CD4-positive, alpha-beta T cell treated with Interleukin-10 for 1 hour (primary cell): ENCODE measurements at regions not wholly inside any gene's neighbourhood (a gene's known extent, or its start where the extent isn't known, plus 50 kb on each side); places are given as distances from the start of the nearest gene placed in this dataset.

Source experiments
- DNase-seq: peaks from one replicate; pipeline ENCODE4 v3.0.0-alpha.2; 2020

DNA sequence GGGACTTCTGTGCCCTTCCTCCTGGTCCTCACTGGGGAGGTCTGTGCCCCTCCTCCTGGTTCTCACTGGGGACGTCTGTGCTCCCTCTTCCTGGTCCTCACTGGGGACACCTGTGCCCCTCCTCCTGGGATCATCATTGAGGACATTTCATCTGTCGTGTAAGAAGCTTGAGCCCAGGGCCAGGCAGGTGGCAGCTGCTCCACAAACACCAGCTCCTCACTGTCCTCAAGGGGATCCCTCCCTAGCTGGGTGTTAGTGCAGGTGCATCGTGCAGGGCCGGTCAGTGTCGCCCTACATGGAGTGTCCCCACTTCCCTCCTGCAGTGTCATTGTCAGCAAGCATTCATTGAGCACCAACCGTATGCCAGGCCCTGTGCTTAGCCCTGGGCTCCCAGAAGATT lies 312.7 kb downstream of the PTPRU start:
- no peak for DNase-seq

DNA sequence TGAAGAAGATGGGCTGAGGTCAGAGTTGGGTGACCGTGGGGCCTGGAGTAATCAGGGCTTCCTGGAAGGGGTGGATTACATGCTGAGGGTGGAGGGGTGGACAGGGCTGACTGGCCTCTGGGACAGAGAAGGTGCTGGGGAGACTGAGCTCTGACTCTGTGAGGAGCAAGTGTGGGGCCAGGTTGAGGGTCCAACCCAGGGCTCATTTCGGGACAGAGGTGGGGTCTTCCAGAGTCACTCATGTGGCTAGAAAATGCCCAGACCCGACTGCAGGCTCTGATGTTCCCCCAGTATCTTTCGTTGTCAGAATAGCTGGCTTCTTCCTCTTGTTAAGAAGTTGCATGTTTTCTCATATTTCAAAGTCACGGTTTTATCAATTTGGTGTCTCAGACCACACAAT lies 311.8 kb downstream of the PTPRU start:
- DNase-seq, result no peak

DNA sequence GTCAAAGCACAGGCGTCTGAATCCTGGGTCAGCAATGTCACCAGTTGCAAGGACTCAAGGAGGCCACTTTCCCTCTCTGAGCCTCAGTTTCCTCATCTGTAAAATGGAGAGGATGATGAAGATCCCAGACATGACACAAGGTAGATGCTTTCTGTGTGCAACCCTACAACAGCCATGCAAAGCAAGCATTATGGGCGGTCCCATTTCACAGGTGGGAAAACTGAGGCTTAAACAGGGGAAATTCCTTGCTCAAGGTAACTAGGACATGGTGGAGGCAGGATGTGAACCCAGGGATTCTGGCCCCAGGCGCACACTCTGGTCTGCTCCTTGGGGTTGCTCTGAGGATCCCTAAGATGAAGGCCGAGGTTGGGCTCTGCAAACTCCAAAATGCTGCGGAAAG lies 311.0 kb downstream of the PTPRU start:
- DNase-seq, result no peak

DNA sequence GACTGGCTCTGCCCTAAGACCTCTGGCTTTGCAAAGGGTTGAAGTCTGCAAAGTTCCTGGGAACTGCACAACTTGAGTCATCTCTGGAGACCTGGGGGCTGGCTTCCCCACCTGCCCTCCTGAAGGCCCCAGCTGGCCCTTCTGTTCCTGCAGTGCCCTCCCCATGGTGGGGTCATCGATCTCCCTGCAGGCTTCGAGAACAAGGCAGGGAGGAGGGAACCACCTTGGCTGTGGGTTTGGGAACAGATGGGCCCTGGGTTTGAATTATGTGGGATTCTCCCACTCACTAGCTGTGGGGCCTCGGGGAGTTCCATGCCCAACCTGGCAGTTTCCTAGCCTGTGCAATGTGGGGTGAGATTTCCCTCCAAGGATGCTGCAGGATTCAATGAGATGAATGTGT lies 310.2 kb downstream of the PTPRU start:
- no peak for DNase-seq

DNA sequence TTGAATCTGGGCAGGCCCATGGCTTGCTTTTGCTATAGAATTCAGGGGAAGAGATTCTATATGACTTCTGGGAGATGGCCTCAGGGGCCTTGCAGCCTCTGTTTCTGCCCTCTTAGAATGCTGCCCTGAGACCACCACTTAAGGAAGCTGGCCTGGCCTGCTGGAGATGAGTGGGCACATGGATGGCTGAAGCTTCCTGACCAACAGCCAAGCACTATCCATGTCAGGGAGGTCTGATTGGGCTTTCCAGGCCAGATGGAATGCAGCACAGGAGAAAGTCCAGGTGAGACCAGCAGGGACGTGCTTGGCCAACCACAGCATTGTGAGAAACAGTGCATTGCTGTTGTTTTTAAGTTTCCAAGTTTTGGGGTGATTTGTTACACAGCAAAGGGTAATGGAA lies 308.1 kb downstream of the PTPRU start:
- no peak for DNase-seq

DNA sequence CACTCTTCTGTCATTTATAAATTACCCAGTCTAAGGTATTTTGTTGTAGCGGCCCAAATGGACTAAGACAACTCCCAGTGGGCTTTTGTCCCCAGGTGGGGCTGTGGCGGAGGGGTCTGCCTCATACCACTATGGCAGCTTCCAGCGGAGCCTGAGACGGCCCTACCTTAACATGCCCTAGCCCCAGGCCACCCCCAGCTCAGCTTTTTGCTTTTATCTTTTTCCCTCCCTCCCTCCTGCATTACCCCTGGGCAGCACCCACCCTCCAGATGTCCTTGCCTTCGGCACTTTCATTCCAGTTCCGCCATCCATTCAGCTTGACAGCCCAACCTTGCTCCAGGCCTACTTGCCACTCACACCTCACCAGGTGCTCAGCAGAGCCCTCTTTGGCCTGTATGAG lies 307.3 kb downstream of the PTPRU start:
- DNase-seq, result no peak

DNA sequence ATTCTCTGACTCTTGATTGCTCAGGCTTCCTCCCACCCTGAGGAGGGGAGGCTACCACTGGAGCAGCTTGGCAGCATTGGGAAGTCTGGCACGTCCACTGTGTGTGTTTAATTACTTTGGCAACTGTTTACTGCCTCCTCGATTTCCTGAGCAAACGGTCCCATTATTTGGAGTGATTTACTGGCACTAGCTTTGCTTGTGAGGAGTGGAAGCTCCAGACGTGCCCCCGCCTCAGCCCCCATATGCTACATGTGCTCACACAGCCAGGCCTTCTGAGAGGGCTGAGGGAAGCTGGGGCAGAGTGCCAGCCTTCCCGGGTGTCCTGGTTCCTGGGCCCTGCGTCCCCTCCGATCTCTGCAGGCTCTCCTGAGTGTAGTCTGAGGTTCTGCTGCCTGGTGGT lies 306.2 kb downstream of the PTPRU start:
- DNase-seq, result no peak

DNA sequence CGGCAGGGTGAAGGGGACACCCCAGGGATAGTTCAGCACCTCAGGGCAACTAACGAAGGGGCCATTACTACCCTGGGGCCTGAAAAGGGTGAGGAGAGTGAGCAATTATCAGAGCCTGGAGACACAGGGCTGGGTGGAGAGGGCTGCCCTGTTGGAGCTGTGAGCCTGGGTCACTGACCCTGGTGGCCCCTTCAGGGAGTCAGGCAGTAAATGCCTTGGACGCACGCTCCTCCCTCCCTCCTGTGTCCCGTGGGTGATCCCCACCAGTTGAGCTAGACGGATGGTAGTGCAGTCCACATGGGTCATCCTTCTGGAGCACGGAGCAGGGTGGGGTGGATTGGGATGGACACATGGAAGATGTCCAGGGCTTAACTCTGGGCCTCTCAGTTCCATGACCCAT lies 305.3 kb downstream of the PTPRU start:
- DNase-seq, result no peak

DNA sequence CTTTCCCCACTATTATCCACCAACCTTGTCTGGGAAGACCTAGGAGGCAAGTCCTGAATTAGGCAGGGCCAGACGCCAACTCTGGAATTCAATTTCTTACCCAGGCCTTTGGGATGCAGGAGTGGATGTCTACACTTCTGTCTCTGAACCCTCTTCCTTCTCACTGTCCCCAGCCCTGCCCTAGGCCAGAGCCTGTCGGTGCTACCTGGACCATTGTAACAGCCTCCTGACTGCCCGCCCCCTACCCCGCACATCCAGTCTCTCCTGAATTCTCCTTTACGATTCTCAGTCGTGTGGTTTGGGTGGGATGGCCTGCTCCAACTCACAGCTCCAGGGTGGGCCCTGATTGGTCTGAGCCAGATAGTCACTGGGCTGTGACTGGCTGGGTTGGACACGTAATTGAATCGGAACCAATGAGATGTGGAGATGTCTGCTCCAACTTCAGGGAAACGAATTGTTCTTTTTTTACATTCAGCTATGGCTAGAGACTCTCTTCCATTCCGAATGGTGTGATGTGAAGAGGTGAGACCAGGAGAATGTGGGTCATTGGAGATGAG lies 304.6 kb downstream of the PTPRU start:
- DNase-seq, result no peak

DNA sequence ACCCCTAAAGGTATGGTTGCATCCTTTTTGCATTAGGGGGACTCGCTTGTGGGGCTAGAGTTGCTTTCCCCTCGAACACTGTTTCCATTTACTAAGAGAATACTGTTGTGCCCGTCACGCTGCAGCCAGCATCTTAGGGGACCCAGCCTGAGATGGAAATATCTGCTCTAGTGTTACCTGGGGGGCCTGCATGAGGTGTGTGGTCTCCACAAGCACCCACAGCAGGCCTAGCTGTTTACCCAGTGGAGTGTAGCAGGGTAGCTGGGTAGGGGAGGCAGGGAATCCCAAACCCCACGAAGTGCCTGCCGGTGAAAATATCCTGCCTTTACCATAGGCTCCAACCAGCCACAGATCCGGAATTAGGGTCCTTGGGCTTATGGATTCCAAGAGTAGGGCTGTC lies 303.6 kb downstream of the PTPRU start:
- DNase-seq, result no peak

DNA sequence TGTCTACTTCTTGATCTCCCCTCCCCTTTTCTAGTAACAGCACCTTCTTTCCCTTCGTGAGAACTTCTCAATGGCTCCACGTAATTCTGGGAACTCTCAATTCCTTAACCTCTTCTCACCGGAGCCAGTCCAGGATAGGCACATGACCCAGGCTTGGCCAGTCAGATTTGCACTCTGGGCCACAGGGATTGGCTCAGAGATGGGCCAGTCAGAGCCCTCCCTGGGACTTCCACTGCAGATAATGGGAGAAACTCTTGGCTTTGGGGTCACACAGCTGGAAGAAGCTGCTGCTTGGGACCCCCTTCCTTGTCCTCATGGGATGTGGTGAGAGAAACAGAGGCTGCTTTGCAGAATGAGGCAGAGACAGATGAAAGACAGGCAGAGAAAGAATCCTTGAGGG lies 302.3 kb downstream of the PTPRU start:
- no peak for DNase-seq

DNA sequence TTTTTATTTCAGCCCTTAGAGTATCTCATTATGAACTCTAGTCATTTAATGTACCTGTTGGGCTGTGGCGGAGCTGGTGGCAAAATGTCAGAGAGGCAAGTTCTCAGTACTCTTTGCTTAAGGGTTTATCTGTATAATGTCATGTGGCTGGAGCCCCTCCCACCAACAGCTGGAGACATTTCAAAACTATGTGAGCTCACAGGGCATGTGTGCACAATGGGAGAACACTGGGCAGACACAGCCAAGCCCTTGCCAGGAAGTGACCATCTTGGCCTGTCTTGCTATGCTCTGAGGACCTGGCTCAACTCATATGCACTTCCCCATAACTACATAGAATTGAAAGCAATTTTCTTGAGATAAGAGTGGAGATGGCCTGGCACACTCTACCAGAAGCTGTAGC lies 296.4 kb downstream of the PTPRU start:
- no peak for DNase-seq

DNA sequence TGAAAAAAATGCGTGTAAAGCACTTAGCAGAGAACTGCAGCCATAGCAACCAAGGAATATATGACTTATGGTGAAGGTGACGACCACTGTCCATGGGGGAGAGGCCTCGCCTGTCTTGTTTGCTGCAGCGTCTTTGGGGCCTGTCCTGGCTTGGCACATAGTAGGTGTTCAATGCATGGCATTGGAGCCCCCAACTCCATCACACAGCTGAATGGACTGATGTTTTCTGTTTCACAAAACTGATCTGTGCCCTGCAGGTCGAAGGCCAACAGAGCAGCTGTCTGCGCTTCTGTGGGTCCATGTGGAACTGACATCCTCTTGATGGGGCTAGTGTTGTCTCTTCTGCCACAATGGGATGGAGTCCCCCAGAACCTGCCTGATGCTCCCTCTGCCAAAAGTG lies 296.0 kb downstream of the PTPRU start:
- DNase-seq, result no peak

DNA sequence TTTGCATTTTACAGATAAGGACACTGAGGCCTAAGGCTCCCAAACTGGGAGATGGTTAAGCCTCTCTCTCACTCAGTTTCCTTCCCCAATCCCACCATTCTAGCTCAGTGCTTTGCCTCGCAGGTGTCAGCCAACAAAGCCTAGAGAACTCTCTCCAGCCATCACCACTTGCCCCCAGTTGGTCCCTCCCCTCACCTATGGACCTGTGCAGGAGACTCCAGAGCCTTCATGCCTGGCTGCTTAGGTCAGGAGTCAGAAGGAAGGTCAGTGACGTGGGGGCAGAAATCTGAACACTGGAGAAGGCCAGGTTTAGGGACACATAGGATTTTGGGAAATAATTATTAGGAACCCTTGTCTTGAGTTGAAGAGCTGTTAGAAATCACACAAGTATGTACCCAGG lies 295.3 kb downstream of the PTPRU start:
- DNase-seq, result no peak

DNA sequence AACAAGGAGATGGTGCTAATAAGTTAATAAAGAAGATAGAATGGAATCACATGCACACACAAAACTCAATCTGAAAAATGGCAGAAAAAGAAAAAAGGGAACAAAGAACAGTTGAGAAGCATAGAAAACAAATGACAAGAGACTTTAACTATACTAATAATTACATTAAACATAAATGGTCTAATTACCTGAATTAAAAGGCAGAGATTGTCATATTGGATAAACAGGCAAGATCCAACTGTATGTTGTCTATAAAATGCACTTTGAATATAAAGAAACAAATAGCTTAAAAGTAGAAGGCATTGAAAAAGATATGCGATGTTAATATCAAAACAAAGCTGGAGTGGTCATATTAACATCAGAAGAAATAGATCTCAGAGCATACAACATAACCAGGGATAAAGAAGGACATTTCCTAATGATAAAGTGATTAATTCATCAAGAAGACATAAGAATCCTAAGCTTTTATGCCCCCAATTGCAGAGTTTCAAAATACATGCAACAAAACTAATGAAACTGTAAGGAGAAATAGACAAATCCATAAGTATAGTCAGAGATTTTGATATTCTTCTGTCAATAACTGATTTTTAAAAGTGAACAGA lies 293.5 kb downstream of the PTPRU start:
- no peak for DNase-seq

DNA sequence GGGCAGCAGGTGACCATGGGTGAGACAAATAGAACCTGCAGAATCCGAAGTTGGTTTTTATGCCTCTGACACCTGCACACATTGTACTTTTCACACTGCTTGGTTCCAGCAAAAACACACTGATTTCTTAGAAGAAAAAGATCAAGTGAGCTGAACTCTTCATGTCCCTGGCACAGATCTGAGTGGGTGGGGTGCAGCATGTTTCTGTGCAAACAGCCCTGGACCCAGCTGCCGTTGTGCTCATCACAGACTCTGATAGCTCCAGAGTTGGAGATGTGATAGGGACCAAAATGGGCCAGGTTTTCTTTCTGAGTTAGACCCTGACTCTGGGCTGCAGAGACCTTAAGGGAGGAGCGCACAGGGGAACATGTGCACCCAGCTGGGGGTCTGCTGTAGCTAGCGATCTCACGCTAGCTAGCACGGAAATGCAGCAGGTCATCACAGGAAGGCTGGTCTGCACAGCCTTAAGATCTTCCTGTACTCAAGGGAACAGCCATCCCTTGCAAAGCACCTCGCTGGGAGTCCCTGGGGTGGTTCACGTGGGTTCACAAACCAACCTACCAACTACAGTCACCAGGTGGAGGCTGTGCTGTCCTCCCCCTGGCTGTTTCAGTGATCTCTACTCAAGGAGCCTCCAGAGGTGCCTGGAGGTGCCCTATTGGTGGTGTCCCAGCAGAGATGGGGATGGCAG lies 291.1 kb downstream of the PTPRU start:
- DNase-seq, result no peak

DNA sequence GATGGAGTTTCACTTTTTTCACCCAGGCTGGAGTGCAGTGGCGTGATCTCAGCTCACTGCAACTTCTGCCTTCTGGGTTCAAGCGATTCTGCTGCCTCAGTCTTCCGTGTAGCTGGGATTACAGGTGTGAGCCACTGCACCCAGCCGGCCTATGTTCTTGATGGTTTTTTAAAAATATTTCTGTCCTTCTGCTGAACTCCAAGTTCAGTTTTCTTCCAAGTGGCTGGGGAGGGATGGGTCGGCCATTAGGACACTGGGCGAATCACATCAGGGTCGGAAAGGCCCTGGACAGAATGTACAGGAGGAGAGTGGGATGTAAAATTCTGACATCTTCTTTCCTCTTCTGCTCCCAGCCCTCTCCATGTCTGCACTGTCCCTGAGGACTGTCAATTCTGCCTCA lies 289.6 kb downstream of the PTPRU start:
- no peak for DNase-seq

DNA sequence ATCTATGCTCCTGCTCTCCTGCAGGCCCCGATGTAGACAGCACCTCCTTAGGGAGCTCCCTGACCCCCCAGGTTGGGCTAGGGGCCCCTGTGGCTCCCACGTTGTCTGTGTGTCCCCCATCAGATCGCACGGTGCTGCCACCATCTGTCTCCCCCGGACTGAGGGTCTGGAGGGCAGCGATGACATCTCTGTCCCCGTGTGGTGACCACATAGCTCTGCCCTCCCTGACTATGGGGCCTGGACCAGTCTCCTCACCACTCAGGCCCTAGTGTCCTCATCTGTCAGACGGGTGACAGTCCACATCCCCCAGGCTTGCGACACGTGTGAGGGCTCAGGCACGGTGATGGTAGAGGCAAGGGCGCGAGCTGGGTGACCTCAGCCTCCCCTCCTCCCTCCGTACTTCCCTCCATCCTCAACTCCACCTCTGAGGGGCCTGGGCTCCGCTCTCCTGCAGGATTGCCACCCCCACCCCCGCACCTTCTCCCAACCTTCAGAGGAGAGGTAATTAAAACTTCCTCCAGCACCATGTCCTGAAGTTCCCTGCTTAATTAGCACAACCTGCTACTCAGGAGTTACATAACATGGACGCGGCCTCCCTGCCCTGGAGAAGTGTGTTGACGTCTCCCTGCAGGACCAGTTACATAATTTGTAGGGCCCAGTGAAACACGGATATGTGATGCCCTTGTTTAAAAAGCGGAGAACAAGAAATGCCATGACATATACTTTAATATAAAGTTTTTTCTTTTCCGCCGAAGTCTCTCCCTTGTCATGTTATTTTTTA lies 288.2 kb downstream of the PTPRU start:
- DNase-seq, result no peak

DNA sequence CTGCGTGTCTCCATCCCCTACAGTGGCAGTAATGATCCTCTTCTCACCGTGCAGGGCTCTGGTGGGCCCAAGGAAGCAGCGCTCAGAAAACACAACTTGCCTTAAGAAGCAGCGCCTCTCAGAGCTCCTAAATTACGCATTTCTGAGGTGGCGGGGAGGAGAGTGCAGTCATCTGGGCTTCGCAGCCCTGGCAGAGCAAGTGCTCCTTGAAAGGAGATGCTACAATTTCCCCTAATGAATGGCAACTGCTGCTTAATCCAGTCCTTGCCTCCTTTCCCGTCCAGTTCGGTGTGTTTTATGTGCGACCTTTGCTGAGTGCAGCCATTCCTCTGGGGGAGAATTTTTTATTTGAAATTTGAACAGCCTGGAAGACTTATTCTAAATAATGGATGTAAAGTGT lies 287.3 kb downstream of the PTPRU start:
- DNase-seq, result no peak

DNA sequence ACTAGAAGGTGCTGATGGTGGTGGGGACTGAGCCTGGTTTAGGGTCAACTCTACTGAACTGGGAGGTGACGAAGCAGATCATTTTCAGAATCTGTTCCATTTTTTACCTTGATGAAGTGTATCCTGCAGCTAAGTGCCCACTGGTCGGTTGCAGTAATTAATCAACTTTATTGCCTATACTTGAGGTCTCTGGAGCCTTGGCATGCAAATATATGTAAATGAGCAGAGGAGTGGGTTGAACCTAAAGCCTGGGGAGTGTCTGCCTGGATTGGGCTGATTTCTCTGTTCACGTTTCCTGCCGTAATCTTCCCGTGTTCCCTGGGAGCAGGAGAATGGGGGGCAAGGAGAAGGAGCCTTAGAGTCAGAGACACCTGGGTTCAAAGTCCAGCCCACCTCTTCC lies 286.8 kb downstream of the PTPRU start:
- no peak for DNase-seq

DNA sequence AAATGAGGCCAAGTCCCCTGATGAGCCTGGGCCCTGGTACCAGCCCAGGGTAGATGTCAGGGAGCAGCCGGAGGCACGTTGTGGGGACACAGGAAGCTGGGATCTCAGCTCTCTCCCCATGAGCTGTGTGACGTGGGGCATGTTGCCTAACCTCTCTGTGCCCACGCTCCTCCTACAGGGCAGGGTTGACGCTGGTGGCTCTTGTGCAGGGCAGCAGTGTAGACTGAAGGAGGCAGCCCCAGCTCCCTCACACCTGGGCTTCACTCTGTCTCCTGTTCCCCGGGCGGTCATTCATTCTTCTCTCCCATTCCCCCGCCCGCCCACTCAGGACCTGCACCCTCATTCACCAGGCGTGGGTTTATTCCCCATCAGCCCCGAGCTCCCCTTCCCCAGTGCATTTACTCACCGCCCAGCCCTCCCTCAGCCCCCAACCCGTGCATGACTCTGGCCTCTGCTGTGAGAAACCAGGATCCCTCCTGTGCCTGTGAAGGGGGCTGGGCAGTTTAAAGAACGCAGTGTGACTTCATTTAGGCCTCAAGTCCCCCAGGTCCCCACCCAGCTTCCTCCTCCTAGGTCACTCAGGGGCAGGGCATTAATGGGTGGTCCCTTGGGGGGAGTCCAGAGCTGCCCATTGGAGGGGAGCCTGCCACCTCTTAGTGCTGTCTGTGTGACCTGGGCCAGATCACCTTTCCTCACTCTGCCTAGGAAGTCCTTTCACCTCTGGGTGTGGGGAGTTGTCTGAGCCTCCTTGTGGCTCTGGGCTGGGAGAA lies 285.7 kb downstream of the PTPRU start:
- DNase-seq, result no peak

DNA sequence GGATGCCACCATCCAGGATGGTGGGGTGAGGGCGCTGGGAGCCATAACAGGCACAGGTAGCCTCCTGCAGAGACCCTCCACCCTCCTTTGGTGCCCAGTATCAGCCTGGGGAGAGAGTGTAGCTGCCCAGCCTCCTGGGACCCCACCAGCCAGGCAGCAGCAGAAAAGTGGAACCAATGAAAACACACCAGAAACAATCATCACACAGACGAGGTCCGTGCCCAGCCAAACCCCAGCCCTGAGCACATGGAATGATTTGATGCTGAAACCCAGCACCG lies 285.1 kb downstream of the PTPRU start:
- no peak for DNase-seq

DNA sequence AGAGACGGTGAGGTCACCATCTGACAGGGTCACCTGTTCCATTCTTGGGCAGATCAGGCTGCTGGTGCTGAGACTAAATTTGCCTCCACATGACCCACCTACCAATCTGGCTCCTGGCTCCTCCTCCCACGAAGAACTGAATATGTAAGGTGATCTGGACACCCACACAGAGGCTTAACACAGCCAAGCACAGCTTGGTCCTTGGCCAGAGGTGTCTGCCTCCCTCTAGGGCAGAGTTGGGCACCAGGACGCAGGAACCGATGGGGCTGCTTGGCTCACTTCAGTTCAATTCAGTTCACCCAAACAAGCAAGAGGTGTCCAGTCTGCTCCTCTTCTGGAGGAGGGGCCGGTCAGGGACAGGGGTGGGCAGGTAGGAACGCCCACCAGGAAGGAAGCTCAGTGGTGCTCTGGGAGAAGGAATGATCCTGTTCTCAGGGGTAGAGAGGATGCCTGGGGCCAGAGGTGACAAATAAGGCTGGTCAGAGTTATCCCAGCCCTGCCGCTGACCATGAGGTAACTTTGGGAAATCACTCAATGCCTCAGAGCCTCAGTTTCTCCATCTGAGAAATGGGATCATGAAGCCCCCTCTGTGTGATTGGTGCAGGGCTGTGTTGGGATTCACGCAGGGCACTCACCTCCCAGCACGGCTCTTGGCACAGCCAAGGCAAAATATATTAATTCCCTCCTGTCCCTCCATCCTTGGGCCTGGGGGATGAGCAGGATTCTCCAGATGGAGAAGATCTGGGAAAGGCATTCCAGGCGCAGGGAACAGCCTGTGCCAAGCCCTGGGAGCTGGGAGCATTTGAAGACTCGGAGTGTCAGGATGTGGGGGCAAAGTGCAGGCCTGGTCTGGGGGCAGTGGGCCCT lies 284.5 kb downstream of the PTPRU start:
- no peak for DNase-seq
